ENCODE measurements at regions not wholly inside any gene's neighbourhood (a gene's known extent, or its start where the extent isn't known, plus 50 kb on each side); places are given as distances from the start of the nearest gene placed in this dataset.

GRCh38 chr4:170399581-170400293 lies 310.0 kb upstream of the AADAT start:
- TF ChIP-seq, protein P1, sequence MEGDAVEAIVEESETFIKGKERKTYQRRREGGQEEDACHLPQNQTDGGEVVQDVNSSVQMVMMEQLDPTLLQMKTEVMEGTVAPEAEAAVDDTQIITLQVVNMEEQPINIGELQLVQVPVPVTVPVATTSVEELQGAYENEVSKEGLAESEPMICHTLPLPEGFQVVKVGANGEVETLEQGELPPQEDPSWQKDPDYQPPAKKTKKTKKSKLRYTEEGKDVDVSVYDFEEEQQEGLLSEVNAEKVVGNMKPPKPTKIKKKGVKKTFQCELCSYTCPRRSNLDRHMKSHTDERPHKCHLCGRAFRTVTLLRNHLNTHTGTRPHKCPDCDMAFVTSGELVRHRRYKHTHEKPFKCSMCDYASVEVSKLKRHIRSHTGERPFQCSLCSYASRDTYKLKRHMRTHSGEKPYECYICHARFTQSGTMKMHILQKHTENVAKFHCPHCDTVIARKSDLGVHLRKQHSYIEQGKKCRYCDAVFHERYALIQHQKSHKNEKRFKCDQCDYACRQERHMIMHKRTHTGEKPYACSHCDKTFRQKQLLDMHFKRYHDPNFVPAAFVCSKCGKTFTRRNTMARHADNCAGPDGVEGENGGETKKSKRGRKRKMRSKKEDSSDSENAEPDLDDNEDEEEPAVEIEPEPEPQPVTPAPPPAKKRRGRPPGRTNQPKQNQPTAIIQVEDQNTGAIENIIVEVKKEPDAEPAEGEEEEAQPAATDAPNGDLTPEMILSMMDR (IDR thresholded peaks at IDR 0.05 in 4 of 5, conservative IDR thresholded peaks at IDR 0.05 in 1 of 5) = no peak
- TF ChIP-seq POLR2A (IDR thresholded peaks at IDR 0.05) = no peak
- ATAC-seq (no peak), DNase-seq (no peak)
- H3K27me3 ChIP-seq = no peaks in the 10 kb centered on the region
- no peak overlapping the region for H3K4me3 ChIP-seq
- in situ Hi-C loops (cut with MboI; ENCODE audit: low sequenced_read_pairs in 4 of 4) (no loop called here), intact Hi-C loops (cut with DNase I; ENCODE audit: low total_unique reads) (no loop called here)
- no peak overlapping the region for H3K27ac ChIP-seq
- no peaks in the 10 kb centered on the region for H3K36me3 ChIP-seq
- no peaks in the 10 kb centered on the region for H3K9me3 ChIP-seq
- no peaks in the 10 kb centered on the region for H3K4me1 ChIP-seq

DNA sequence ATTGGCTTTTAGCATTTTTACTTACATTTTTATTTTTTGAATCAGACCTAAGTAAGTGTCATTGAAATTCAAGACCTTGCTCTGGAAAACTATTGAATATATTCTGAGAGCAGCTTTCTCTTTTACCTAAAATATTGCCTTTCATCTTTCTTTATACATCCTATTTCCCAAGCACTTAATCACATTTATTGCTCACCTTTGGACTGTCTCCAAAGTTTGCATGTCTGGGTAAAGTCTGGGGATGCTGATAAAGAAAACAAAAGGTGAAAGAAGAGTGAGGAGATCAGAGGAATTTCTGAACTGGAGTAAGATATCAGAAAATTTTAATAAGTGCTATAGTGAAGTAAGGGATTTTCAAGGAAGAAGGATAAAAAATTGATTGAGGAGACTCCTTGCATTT lies 308.5 kb upstream of the AADAT start:
- Histone ChIP-seq H3K4me1 (no peaks in the 10 kb centered on the region), H3K4me3 (no peak overlapping the region), H3K36me3 (no peaks in the 10 kb centered on the region), H3K9me3 (no peaks in the 10 kb centered on the region), H3K27me3 (no peaks in the 10 kb centered on the region), H3K27ac (no peak overlapping the region)
- intact Hi-C loops (cut with DNase I; ENCODE audit: low total_unique reads) (no loop called here), in situ Hi-C loops (cut with MboI; ENCODE audit: low sequenced_read_pairs in 4 of 4) (no loop called here)
- ATAC-seq = no peak
- no peak for DNase-seq
- no peak for TF ChIP-seq POLR2A (IDR thresholded peaks at IDR 0.05)
- TF ChIP-seq, protein P1 (IDR thresholded peaks at IDR 0.05 in 4 of 5, conservative IDR thresholded peaks at IDR 0.05 in 1 of 5) = no peak

DNA sequence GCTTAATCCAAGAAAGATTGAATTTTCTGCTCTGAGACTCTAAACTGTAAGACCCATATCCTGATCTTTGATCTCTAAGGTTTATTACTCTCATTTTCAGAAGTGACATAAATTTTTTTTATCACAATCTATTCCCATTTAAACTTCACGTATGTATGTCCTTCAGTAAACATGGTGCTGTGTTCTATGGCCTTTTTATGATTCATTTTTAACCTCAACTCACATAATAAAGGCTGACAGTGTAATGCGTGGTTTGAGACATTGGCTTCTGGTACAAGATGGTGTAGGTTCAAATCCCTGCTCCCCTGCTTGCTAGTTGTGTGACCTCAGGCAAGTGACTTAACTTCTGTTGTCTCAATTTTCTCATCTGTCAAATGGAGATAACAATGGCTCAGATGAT lies 306.0 kb upstream of the AADAT start:
- ATAC-seq (no peak), DNase-seq (no peak)
- no peaks in the 10 kb centered on the region for H3K36me3 ChIP-seq
- no peak for TF ChIP-seq POLR2A (IDR thresholded peaks at IDR 0.05)
- TF ChIP-seq, protein P1 (IDR thresholded peaks at IDR 0.05 in 4 of 5, conservative IDR thresholded peaks at IDR 0.05 in 1 of 5) = no peak
- no peak overlapping the region for H3K4me3 ChIP-seq
- no peak overlapping the region for H3K27ac ChIP-seq
- in situ Hi-C loops (cut with MboI; ENCODE audit: low sequenced_read_pairs in 4 of 4) = no loop called here
- H3K27me3 ChIP-seq = no peaks in the 10 kb centered on the region
- intact Hi-C loops (cut with DNase I; ENCODE audit: low total_unique reads) = no loop called here
- H3K4me1 ChIP-seq = no peaks in the 10 kb centered on the region
- H3K9me3 ChIP-seq = no peaks in the 10 kb centered on the region

DNA sequence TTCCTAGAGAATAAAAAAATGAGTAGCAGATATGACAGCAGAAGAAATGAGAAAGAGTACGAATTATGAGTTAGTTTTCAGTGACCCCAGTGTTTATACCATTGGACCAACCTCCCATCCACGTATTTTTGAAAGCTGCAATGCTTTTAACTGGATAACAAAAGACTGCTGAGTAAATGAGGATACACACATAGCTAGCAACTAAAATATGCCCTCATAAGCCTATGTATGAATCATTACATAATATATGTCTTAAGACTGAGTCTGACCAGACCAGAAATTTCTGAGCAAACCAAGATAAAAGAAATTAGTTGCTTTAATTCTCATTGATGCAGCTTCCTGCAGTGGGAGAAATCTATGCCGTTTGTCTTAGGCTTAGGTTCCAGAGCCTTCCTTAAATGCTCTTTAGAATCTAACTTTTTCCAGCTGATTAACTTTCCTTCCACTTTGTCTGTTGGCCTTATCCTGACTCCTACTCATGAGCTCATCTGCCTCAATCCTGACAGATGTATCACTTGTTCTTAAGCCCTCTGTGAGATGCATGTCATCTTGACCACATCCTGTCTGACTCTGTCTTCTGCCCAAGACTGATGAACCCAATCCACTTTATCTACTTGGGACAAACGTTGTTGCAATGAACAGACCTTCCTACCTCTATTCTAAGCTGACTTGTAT lies 301.4 kb upstream of the AADAT start:
- in situ Hi-C loops (cut with MboI; ENCODE audit: low sequenced_read_pairs in 4 of 4) = no loop called here
- intact Hi-C loops (cut with DNase I; ENCODE audit: low total_unique reads) = no loop called here
- H3K27me3 ChIP-seq = no peaks in the 10 kb centered on the region
- no peaks in the 10 kb centered on the region for H3K4me1 ChIP-seq
- no peaks in the 10 kb centered on the region for H3K36me3 ChIP-seq
- ATAC-seq (no peak), DNase-seq (no peak)
- H3K27ac ChIP-seq = no peak overlapping the region
- no peaks in the 10 kb centered on the region for H3K9me3 ChIP-seq
- no peak for TF ChIP-seq POLR2A (IDR thresholded peaks at IDR 0.05)
- TF ChIP-seq, protein P1 (IDR thresholded peaks at IDR 0.05 in 4 of 5, conservative IDR thresholded peaks at IDR 0.05 in 1 of 5) = no peak
- no peak overlapping the region for H3K4me3 ChIP-seq

Data from gastrocnemius medialis (tissue), 4 donors.